ENCODE measurements at regions not wholly inside any gene's neighbourhood (a gene's known extent, or its start where the extent isn't known, plus 50 kb on each side); places are given as distances from the start of the nearest gene placed in this dataset.
A peak's percentile ranks its signal among the peaks of the same experiment; 100 is the strongest.

DNA sequence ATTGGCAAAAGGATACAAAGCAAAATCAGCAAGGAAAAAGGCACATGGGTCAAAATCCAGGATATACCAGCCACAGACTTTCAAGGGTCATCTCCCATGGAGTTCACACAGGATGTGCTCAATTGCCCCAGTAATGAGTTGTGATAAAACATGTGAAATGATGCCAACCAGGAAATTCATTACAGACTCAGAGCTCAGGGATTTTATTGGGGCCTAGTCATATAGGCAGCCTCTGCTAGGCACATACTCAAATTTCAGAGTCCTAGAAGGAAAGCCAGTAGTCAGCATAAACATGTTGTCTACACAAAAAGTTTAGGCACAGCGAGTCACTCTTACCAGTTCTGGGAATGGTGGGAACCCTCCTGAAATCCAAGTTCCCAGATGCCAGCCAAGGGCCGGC, 64.4 kb upstream of the OSBPL8 start:
- TF ChIP-seq, protein P1, sequence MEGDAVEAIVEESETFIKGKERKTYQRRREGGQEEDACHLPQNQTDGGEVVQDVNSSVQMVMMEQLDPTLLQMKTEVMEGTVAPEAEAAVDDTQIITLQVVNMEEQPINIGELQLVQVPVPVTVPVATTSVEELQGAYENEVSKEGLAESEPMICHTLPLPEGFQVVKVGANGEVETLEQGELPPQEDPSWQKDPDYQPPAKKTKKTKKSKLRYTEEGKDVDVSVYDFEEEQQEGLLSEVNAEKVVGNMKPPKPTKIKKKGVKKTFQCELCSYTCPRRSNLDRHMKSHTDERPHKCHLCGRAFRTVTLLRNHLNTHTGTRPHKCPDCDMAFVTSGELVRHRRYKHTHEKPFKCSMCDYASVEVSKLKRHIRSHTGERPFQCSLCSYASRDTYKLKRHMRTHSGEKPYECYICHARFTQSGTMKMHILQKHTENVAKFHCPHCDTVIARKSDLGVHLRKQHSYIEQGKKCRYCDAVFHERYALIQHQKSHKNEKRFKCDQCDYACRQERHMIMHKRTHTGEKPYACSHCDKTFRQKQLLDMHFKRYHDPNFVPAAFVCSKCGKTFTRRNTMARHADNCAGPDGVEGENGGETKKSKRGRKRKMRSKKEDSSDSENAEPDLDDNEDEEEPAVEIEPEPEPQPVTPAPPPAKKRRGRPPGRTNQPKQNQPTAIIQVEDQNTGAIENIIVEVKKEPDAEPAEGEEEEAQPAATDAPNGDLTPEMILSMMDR (conservative IDR thresholded peaks at IDR 0.05 in 1 of 2, IDR thresholded peaks at IDR 0.05 in 1 of 2; ENCODE audit: low read depth in 1 of 2, low read length in 2 of 2): no peak
- TF ChIP-seq EZH2 (IDR thresholded peaks at IDR 0.05; ENCODE audit: low read length, missing control alignments): no peak
- Histone ChIP-seq H3K27me3 (ENCODE audit: control insufficient read depth, insufficient read depth, low read length) (no peaks in the 10 kb centered on the region), H3K79me2 (ENCODE audit: control insufficient read depth, insufficient read depth, low read length) (no peaks in the 10 kb centered on the region), H3K9ac (ENCODE audit: insufficient read depth, low read length) (no peak overlapping the region), H3K4me3 (replicated peaks in 1 of 4; ENCODE audit: control extremely low read depth in 1 of 4, insufficient read depth in 1 of 4, low read depth in 3 of 4, low read length in 4 of 4) (no peak overlapping the region), H3K36me3 (ENCODE audit: control insufficient read depth, insufficient read depth, low read length) (no peaks in the 10 kb centered on the region), H3K27ac (ENCODE audit: insufficient read depth, low read length) (no peak overlapping the region), H4K20me1 (ENCODE audit: control insufficient read depth, extremely low read depth, insufficient read depth, low read length) (no peaks in the 10 kb centered on the region), H2AFZ (ENCODE audit: low read length) (no peak overlapping the region), H3K4me2 (ENCODE audit: extremely low read depth, insufficient read depth, low read length) (no peak overlapping the region), H3K4me1 (ENCODE audit: control insufficient read depth, extremely low read depth, insufficient read depth, low read length) (no peaks in the 10 kb centered on the region), H3K9me3 (ENCODE audit: control insufficient read depth, insufficient read depth, low read depth, low read length) (no peaks in the 10 kb centered on the region)
- peak; percentile 54 to 57 for DNase-seq (ENCODE audit: low read depth in 2 of 2)

DNA sequence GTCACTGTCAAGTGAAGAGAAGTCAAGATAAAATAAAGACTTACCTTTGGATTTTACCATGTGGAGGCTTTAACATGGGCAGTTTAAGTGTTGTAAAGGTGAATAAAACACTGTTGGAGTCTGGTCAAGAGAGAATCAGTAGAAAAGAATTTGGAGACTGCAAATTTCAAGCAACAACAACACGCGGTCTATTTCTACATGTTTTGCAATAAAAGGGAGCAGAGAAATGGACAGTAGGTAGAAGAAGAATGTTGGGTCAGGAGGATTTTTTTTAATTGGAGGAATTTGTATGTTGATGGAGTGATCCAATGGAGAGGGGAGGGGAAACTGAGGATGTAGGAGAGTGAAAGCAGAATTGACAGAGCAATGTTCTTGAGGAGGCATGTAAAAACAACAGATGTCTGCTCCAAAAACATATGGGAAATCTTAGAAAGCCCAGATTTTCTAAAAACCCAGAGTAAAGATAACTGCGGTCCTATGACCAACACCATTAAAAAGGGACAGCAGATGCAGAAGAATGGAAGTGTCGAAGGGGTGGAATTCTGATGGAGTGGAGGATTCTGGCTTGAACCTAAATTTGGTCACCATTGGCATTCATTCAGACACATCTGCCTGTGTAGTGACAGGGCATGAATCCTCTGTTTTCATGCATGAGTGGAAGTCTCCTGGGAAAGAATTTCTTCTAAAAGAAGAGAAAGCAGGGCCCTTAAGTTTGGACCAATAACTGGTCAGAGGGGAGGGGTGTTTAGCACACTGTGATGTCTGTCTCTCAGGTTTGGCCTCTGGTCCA, 68.0 kb upstream of the OSBPL8 start:
- Histone ChIP-seq H2AFZ (ENCODE audit: low read length) (no peak overlapping the region), H3K27me3 (ENCODE audit: control insufficient read depth, insufficient read depth, low read length) (no peaks in the 10 kb centered on the region), H3K4me2 (ENCODE audit: extremely low read depth, insufficient read depth, low read length) (no peak overlapping the region), H3K9ac (ENCODE audit: insufficient read depth, low read length) (no peak overlapping the region), H3K79me2 (ENCODE audit: control insufficient read depth, insufficient read depth, low read length) (no peaks in the 10 kb centered on the region), H3K4me1 (ENCODE audit: control insufficient read depth, extremely low read depth, insufficient read depth, low read length) (no peaks in the 10 kb centered on the region), H3K4me3 (replicated peaks in 1 of 4; ENCODE audit: control extremely low read depth in 1 of 4, insufficient read depth in 1 of 4, low read depth in 3 of 4, low read length in 4 of 4) (no peak overlapping the region), H3K36me3 (ENCODE audit: control insufficient read depth, insufficient read depth, low read length) (no peaks in the 10 kb centered on the region), H3K9me3 (ENCODE audit: control insufficient read depth, insufficient read depth, low read depth, low read length) (no peaks in the 10 kb centered on the region), H3K27ac (ENCODE audit: insufficient read depth, low read length) (no peak overlapping the region), H4K20me1 (ENCODE audit: control insufficient read depth, extremely low read depth, insufficient read depth, low read length) (no peaks in the 10 kb centered on the region)
- TF ChIP-seq EZH2 (IDR thresholded peaks at IDR 0.05; ENCODE audit: low read length, missing control alignments): no peak
- TF ChIP-seq, protein P1 (conservative IDR thresholded peaks at IDR 0.05 in 1 of 2, IDR thresholded peaks at IDR 0.05 in 1 of 2; ENCODE audit: low read depth in 1 of 2, low read length in 2 of 2): no peak
- peak in 1 of 2 donors; percentile 29 for DNase-seq (ENCODE audit: low read depth in 2 of 2)

DNA sequence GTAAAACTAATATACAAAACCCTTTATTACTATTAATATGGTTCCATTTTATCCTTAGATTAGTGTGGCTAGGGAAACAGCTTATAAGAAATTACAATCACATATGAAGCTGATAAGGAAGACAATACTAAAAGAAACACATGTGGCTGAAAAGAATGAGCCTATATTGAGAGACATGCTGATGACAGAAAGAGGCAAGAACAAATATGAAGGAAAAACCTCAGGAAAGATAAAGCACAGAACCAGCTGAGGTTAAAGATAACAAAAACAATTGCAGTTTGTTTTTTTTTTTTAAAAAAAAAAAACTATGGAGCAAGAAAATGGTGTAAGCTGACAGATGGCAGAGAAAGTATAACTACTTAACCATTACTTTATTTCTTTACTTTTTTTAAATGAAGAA, 69.2 kb upstream of the OSBPL8 start:
- Histone ChIP-seq H3K4me3 (replicated peaks in 1 of 4; ENCODE audit: control extremely low read depth in 1 of 4, insufficient read depth in 1 of 4, low read depth in 3 of 4, low read length in 4 of 4) (no peak overlapping the region), H3K9ac (ENCODE audit: insufficient read depth, low read length) (no peak overlapping the region)

More for the DNA sequence above, 69.2 kb upstream of the OSBPL8 start:
- Histone ChIP-seq H4K20me1 (ENCODE audit: control insufficient read depth, extremely low read depth, insufficient read depth, low read length) (no peaks in the 10 kb centered on the region), H3K9me3 (ENCODE audit: control insufficient read depth, insufficient read depth, low read depth, low read length) (no peaks in the 10 kb centered on the region), H3K4me2 (ENCODE audit: extremely low read depth, insufficient read depth, low read length) (no peak overlapping the region), H3K27me3 (ENCODE audit: control insufficient read depth, insufficient read depth, low read length) (no peaks in the 10 kb centered on the region), H3K27ac (ENCODE audit: insufficient read depth, low read length) (no peak overlapping the region), H3K4me1 (ENCODE audit: control insufficient read depth, extremely low read depth, insufficient read depth, low read length) (no peaks in the 10 kb centered on the region), H3K79me2 (ENCODE audit: control insufficient read depth, insufficient read depth, low read length) (no peaks in the 10 kb centered on the region), H3K36me3 (ENCODE audit: control insufficient read depth, insufficient read depth, low read length) (no peaks in the 10 kb centered on the region), H2AFZ (ENCODE audit: low read length) (no peak overlapping the region)
- DNase-seq (ENCODE audit: low read depth in 2 of 2): peak in 1 of 2 donors; percentile 28
- TF ChIP-seq EZH2 (IDR thresholded peaks at IDR 0.05; ENCODE audit: low read length, missing control alignments): no peak
